AG09319 (cell line): ENCODE measurements at regions not wholly inside any gene's neighbourhood (a gene's known extent, or its start where the extent isn't known, plus 50 kb on each side); places are given as distances from the start of the nearest gene placed in this dataset.

Source experiments
- DNase-seq: peaks from one replicate; pipeline ENCODE4 v3.0.0-alpha.2; 2010; ENCODE audit warnings: low read depth; ENCODE audit errors: extremely low read depth
- CTCF ChIP-seq: IDR thresholded peaks from 2 replicates; pipeline ENCODE4 v1.5.1; 2011; ENCODE audit warnings: low read depth, mild to moderate bottlenecking, inconsistent platforms, low read length, moderate library complexity

- no peak for TF ChIP-seq CTCF
Observed at GRCh38 chr20:60527656-60528055, 569.4 kb downstream of the CDH26 start.

GRCh38 chr20:60528141-60528540 lies 569.9 kb downstream of the CDH26 start:
- no peak for TF ChIP-seq CTCF
- no peak for DNase-seq

More at GRCh38 chr20:60527656-60528055, 569.4 kb downstream of the CDH26 start:
- DNase-seq, result no peak

- TF ChIP-seq CTCF, result no peak
- DNase-seq, result no peak
Observed at GRCh38 chr20:60529149-60529548, 570.9 kb downstream of the CDH26 start.

- DNase-seq, result no peak
- no peak for TF ChIP-seq CTCF
Observed at GRCh38 chr20:60535211-60535610, 577.0 kb downstream of the CDH26 start.

GRCh38 chr20:60540591-60540990 lies 582.4 kb downstream of the CDH26 start:
- TF ChIP-seq CTCF, result no peak
- no peak for DNase-seq

GRCh38 chr20:60541991-60542390 lies 583.8 kb downstream of the CDH26 start:
- no peak for DNase-seq
- TF ChIP-seq CTCF, result no peak

- DNase-seq, result no peak
- no peak for TF ChIP-seq CTCF
Observed at GRCh38 chr20:60543598-60543997, 585.4 kb downstream of the CDH26 start.
